Stromal cell of bone marrow (primary cell): ENCODE measurements at regions not wholly inside any gene's neighbourhood (a gene's known extent, or its start where the extent isn't known, plus 50 kb on each side); places are given as distances from the start of the nearest gene placed in this dataset.
"Not testable (repeated sequence)": the region's sequence is repeated elsewhere in the genome, so short reads cannot be mapped to it uniquely, and the experiment has no call there.

Source experiments
- DNase-seq: peaks from one replicate; pipeline ENCODE4 v3.0.0-alpha.2; 2012; ENCODE audit warnings: low read depth

GRCh38 chr5:97544678-97545077, 361.6 kb upstream of the RIOK2 start:
- DNase-seq = no peak

- DNase-seq = no peak
These were observed 362.4 kb upstream of the RIOK2 start for GRCh38 chr5:97545446-97545845.

GRCh38 chr5:97545886-97546535, 363.0 kb upstream of the RIOK2 start:
- DNase-seq = no peak

GRCh38 chr5:97547430-97547829, 364.4 kb upstream of the RIOK2 start:
- DNase-seq = no peak

GRCh38 chr5:97547999-97548738, 365.1 kb upstream of the RIOK2 start:
- DNase-seq = no peak

GRCh38 chr5:97548739-97549080, 365.7 kb upstream of the RIOK2 start:
- DNase-seq = no peak

- no peak for DNase-seq
These were observed 366.4 kb upstream of the RIOK2 start for GRCh38 chr5:97549496-97549895.

GRCh38 chr5:97550164-97550563, 367.1 kb upstream of the RIOK2 start:
- DNase-seq = peak; percentile 57

GRCh38 chr5:97550818-97551217, 367.8 kb upstream of the RIOK2 start:
- no peak for DNase-seq

- no peak for DNase-seq
These were observed 370.8 kb upstream of the RIOK2 start for GRCh38 chr5:97553604-97554452.

- DNase-seq = peak; percentile 55
These were observed 372.1 kb upstream of the RIOK2 start for GRCh38 chr5:97554977-97555643.

- DNase-seq = no peak
These were observed 372.6 kb upstream of the RIOK2 start for GRCh38 chr5:97555644-97555981.

GRCh38 chr5:97559827-97560598, 377.0 kb upstream of the RIOK2 start:
- DNase-seq = no peak

GRCh38 chr5:97560599-97560993, 377.5 kb upstream of the RIOK2 start:
- no peak for DNase-seq

- no peak for DNase-seq
These were observed 380.1 kb upstream of the RIOK2 start for GRCh38 chr5:97563050-97563657.

- DNase-seq = no peak
These were observed 385.3 kb upstream of the RIOK2 start for GRCh38 chr5:97568382-97568781.

- no peak for DNase-seq
These were observed 387.2 kb upstream of the RIOK2 start for GRCh38 chr5:97570242-97570641.

GRCh38 chr5:97575322-97575721, 392.3 kb upstream of the RIOK2 start:
- DNase-seq = no peak

- DNase-seq = no peak
These were observed 393.9 kb upstream of the RIOK2 start for GRCh38 chr5:97576956-97577355.

GRCh38 chr5:97579977-97580376, 396.9 kb upstream of the RIOK2 start:
- DNase-seq = not testable (repeated sequence)

GRCh38 chr5:97580746-97581145, 397.7 kb upstream of the RIOK2 start:
- DNase-seq = no peak
